ENCODE measurements at regions not wholly inside any gene's neighbourhood (a gene's known extent, or its start where the extent isn't known, plus 50 kb on each side); places are given as distances from the start of the nearest gene placed in this dataset.

DNA sequence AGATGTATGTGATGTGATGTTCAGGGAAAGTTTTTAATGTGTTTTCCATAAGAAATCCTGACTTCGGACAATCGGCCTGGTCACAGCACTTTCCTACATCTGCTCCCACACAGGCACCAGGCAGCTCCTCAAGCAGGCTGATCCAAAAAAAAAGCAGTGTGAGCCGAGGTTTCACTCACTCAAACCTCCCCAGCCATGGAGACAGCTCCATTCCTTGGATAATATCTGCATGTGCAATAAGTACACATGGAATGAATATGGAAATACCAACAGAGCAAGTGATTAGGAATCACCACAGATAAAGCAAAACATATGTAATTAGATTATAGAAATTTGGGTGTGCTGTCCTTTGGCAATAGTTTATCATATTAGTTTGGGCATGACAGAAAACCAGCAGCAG lies 88.8 kb upstream of the API5 start:
- no peaks in the 10 kb centered on the region for H3K9me3 Mint-ChIP-seq
- no peaks in the 10 kb centered on the region for H3K4me1 Mint-ChIP-seq
- DNase-seq = no peak
- H3K27me3 Mint-ChIP-seq = no peaks in the 10 kb centered on the region
- H3K27ac Mint-ChIP-seq = no peak overlapping the region
- ATAC-seq = no peak
- no peak overlapping the region for H3K4me3 Mint-ChIP-seq

DNA sequence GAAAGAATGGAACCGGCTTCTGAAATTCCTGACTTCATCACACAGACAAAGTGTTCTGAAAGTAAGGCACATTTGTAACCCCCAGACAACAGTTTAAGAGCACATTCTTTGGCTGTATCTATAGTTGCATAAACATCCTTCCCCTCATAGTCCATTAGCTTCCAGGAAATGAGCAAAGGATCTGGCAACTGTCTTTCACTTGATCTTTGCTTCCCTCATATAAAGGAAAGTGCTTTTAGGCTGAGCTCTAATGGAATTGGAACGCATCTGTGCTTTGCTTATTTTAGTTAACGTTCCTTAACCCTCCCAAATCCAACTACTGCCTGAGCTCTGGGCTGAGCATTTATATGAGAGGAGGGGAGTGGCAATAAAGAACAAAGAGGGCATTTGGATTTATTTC lies 76.9 kb upstream of the API5 start:
- Mint-ChIP-seq H3K9me3 (peaks cover 0 to 7% of the 10 kb centered on the region in 2 donors), H3K27ac (no peak overlapping the region), H3K4me1 (no peaks in the 10 kb centered on the region), H3K27me3 (peaks cover 10% of the 10 kb centered on the region), H3K4me3 (no peak overlapping the region)
- no peak for DNase-seq
- no peak for ATAC-seq

DNA sequence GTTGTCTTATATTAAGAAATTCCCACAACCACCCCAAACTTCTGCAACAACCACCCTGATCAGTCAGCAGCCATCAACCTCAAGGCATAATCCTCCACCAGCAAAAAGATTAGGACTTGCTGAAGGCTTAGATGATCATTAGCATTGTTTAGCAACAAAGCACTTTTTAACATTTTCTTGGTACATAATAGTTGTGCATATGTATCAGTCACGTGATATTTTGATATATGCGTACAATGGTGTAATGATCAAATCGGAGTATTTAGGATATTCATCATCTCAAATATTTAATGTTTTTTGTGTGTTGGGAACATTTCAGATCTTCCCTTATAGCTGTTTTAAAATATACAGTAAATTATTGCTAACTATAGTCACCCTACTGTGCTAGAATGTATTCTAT lies 73.5 kb upstream of the API5 start:
- Mint-ChIP-seq H3K27ac (no peak overlapping the region), H3K9me3 (peaks cover 0 to 7% of the 10 kb centered on the region in 2 donors), H3K4me1 (no peaks in the 10 kb centered on the region), H3K4me3 (no peak overlapping the region), H3K27me3 (peaks cover 22% of the 10 kb centered on the region)
- no peak for DNase-seq
- ATAC-seq = no peak

DNA sequence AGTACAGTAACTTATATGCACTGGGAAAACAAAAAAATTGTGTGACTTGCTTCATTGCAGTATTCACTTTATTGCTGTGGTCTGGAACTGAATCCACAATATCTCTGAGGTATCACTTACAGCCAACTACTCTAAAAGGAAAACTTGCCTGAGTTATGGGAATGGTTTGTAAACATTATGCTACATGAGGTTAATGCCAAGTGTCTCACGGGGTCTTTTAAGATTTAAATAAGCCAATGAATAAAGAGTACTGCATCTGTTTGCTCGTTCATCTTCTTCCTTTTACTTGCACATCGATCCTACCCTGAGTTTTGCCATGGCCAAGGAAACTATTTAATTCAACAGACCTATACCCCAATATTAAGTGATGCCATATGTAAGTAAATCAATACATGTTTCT lies 72.0 kb upstream of the API5 start:
- no peak for ATAC-seq
- Mint-ChIP-seq H3K27me3 (peaks cover 17% of the 10 kb centered on the region), H3K27ac (no peak overlapping the region), H3K9me3 (peaks cover 0 to 7% of the 10 kb centered on the region in 2 donors), H3K4me1 (no peaks in the 10 kb centered on the region), H3K4me3 (no peak overlapping the region)
- no peak for DNase-seq

DNA sequence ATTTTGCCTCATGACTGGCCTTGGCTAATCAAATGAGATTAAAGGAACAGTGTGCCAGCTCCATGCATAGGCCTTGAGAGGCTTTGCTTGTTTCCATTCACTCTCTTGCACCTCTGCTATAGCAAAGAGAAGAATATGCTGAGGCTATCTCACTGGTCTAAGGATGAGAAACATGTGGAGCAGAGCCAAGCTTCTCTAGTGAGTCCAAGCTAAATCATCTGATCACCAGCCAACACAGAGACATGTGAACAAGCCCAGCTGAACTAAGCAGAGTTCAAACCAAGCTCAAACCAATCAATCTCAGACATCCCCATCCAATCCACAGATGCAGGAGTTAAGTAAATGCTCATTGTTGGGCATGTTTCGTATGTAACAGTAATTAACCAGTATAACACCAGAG lies 69.4 kb upstream of the API5 start:
- no peak overlapping the region for H3K4me3 Mint-ChIP-seq
- H3K9me3 Mint-ChIP-seq = no peaks in the 10 kb centered on the region
- H3K27me3 Mint-ChIP-seq = peaks cover 24% of the 10 kb centered on the region
- DNase-seq (no peak), ATAC-seq (no peak)
- H3K4me1 Mint-ChIP-seq = no peaks in the 10 kb centered on the region
- no peak overlapping the region for H3K27ac Mint-ChIP-seq

DNA sequence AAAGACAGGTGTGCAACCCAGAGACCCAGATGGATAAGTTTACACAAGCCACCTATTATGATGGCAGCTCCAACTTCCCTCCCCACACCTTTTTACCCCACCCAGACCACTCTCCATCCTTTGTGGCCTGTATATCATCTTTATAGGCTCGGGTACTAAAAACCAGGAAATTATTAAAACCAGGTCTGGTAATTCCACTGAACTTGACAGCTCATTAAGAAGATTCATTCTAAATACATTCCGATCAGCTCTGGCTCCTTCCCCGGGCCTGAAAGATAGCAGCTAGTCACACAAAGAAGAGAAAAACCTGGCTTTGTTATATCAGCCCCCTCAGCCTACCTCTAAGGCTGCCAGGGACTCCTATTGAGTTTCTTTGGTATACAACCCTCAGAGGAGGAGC lies 67.9 kb upstream of the API5 start:
- Mint-ChIP-seq H3K9me3 (no peaks in the 10 kb centered on the region), H3K27me3 (peaks cover 24% of the 10 kb centered on the region)
- ATAC-seq = no peak

DNA sequence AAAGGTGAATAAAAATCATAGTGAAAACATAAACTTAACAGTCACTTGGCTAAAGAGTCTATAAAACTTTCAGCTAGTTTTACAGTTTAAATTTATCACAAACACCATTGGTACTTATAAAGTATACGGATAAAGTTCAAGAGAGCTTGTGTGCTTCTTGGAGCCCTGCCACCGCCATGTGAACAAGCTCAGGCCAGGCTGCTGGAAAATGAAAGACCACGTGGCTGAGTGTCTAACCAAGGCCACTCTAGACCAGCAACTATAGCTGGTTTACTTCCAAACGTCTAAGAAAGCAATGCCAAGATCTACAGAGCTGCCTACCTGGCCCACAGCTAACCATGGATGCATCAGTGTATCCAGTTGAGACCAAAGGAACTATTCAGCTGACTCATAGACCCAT lies 66.3 kb upstream of the API5 start:
- no peak overlapping the region for H3K4me3 Mint-ChIP-seq
- no peak overlapping the region for H3K27ac Mint-ChIP-seq
- no peaks in the 10 kb centered on the region for H3K9me3 Mint-ChIP-seq
- ATAC-seq = no peak
- DNase-seq = no peak
- no peaks in the 10 kb centered on the region for H3K4me1 Mint-ChIP-seq
- peaks cover 16% of the 10 kb centered on the region for H3K27me3 Mint-ChIP-seq

More for the DNA sequence above, 67.9 kb upstream of the API5 start:
- H3K4me3 Mint-ChIP-seq = no peak overlapping the region
- no peaks in the 10 kb centered on the region for H3K4me1 Mint-ChIP-seq
- no peak for DNase-seq
- no peak overlapping the region for H3K27ac Mint-ChIP-seq

DNA sequence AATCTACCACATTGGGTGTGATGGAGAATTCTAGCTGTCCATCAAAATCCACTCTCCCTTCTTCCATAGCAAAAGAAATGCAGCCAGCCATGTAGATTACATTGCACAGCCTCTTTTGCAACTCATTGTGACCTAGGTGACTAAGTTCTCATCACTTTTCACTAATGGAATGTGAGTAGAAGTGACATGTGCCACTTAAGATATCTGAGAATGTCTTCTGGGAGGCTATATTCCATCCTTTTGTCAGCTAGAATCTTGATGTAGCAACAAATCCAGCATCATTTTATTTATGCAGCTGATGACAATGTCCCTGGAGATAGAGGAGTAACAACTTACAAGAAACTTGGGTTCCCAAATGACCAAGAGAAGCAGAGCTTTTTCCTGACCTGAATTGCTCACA lies 61.5 kb upstream of the API5 start:
- DNase-seq = no peak
- Mint-ChIP-seq H3K9me3 (peaks cover 5 to 7% of the 10 kb centered on the region in 2 donors), H3K27me3 (peaks cover 29% of the 10 kb centered on the region), H3K4me3 (no peak overlapping the region), H3K27ac (no peak overlapping the region), H3K4me1 (no peaks in the 10 kb centered on the region)
- no peak for ATAC-seq

DNA sequence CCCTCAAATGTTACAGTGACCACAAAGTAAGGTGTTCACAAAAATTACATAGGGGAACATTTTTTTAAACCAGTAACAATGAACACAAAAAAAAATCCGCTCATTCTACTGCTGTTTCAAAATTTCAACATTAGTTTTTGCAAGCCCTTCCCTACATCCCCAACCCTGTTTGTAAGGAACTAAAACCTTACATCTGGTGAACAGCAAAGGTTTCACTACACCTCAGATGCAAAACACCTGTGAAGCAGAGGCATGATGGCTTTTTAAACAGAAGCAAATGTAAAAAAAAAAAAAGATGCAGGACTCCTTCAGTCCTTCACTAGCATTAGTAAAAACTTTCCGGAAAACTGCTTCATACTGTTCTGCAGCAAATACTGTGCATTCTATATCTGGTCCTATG lies 50.0 kb upstream of the API5 start:
- Mint-ChIP-seq H3K4me3 (no peak overlapping the region), H3K4me1 (no peaks in the 10 kb centered on the region)
- no peak for ATAC-seq

More for the DNA sequence above, 50.0 kb upstream of the API5 start:
- H3K9me3 Mint-ChIP-seq = peaks cover 7 to 12% of the 10 kb centered on the region in 2 donors
- H3K27me3 Mint-ChIP-seq = peaks cover 8% of the 10 kb centered on the region
- DNase-seq = no peak
- H3K27ac Mint-ChIP-seq = no peak overlapping the region

All from stimulated activated naive CD8-positive, alpha-beta T cell treated with anti-CD3 and anti-CD28 coated beads, Interleukin-15, amount 100 ng/mL, for 72 hours (primary cell).